ENCODE measurements at regions not wholly inside any gene's neighbourhood (a gene's known extent, or its start where the extent isn't known, plus 50 kb on each side); places are given as distances from the start of the nearest gene placed in this dataset.

DNA sequence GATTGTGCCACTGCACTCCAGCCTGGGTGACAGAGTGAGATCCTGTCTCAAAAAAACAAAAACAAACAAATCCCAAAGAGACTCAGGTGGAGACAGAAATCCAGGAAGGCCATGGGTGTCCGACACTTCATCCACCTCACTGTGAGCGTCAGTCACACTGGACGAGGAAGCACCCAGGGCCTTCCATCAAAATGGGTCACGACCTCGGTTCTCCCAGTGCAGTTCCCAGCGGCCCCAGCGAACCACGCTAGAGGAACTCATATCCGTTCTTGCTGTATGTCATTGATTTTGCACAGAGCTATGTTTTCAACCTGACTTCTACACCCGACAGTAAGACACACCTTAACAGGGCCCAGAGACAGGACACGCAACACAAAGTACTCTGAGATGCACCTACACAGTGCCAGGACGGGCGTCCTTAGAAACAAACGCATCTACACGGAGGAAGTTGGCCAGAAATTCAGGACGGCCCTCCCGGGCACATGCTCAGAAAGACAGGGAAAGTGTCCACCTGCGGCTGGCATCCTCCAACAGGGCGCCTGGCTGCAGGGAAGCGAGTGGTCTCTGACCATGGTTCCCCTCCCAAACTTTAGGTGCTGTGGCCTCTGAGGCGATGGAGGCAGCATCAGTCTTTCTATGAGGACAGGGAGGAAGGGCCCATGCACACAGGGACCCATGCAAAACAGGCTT lies 410.5 kb downstream of the CTTN start:
- no peak for DNase-seq

DNA sequence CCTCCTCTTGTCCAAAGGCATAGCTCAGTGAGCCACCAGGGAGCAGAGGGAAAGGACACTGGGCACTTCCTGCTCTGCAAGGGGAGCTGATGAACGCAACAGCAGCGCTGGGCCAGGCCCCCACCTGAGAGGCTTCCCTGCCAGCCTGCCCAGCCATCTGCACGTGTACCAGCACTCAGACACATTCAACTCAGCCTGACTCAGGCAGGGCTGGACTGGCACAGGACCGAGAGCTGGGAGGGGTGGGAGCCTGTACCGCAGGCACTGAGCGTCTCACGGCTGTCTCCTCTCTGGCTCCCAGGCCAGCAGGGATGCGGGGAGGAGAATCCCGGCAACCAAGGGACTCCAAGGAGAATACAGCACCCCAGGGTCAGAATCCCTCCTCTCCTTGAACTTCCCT lies 411.8 kb downstream of the CTTN start:
- DNase-seq: no peak

DNA sequence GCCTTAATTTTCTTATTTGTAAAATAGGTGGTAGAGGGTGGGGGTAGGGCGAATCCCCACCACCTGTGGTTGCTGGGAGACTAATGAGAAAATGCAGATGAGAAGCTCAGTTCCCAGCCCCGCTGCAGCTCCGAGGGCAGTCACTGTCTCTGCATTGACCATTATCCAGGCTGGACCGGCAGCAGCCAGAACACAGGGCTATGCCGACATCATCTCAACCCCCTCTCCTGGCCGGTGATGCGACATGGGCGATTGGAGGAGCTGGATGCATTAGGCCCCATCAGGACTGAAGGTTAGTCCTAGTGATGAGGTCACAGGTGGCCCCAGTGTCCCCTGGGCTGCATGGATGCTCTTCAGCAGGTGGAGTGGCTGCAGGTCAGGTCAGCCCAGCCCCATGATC lies 412.4 kb downstream of the CTTN start:
- DNase-seq: no peak

DNA sequence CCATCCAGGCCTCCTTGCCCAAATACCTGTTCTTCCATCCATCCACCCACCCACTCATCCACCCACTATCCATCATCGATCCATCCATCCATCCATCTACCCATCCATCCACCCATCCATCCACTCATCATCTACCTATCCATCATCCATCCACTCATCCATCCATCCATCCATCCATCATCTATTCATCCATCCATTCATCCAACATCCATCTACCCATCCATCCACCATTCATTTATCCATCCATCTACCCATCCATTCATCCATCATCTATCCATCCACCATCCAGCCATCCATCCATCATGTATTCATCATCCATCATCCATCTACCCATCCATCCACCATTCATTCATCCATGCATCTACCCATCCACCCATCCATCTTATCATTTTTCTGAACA lies 413.2 kb downstream of the CTTN start:
- DNase-seq: no peak

DNA sequence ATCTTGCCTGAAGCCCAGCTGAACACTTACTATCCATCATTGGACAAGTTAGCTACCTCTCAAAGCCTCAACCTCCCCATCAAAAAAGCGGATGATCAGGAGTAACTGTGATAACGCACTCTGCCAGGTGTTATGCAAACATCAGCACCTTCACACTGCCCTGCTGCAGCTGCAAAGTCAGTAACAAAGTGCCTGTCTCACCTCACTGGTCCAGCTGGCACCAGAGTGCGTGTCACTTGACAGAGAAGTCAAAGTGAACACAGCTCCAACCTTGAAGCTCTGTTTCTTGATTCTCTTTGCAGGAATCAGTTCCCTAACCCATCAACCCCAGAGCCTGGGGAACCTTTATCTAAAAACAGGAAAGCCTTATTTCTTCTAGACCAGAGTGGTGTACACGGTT lies 413.6 kb downstream of the CTTN start:
- DNase-seq: no peak

DNA sequence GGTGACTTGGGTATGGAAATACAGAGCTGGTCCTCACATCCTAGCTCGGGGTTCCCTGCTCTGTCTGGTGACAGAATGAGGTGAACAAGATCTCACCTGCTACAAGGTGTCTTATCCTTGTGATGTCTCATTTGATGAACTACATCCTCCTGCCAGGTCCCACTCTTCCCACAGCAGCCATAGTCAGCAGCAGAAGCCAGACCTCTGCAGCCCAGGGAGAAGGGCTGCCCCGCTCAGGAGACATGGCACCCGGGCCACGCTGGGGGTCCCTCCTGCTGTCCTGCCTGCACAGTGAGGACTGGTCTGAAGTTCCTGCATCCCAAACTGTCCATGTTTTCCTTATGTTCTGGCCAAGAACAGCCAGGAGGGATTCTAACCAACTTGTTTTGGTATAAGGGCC lies 414.1 kb downstream of the CTTN start:
- no peak for DNase-seq

DNA sequence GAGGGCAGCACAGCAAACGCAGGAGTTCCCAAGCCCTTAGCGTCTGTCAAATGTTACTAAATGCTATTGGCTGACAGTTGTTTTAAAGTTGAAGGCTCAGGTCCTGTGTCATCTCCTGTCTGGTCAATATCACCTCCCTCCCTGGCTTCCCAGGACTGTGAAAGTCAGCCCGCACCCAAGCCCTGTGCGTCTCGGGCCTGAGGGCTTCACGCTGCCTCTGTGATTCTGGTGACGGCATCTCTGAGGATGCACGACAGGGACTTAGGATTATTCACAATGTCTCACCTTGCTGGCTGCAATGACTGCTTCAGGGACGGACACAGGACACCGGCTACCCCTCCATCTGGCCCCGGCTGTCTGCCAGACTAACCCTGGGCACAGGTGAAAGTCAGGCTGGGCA lies 415.3 kb downstream of the CTTN start:
- DNase-seq: no peak

DNA sequence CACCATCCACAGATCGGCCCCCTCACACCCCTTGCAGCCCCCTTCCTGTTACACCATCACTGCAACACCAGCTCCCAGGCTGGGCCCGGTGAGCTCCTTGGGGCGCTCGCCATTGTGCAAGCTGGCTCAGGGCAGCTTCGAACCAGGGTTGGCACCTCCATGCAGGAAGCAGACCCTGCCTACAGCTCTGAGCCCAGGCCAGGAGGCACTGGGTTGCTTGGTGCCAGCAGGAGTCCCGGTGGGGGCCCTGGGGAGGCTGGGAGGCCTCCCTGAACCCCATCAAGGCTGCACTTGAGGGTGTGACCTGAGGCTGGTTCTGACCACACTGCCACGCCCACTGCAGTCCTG lies 417.1 kb downstream of the CTTN start:
- DNase-seq: no peak

DNA sequence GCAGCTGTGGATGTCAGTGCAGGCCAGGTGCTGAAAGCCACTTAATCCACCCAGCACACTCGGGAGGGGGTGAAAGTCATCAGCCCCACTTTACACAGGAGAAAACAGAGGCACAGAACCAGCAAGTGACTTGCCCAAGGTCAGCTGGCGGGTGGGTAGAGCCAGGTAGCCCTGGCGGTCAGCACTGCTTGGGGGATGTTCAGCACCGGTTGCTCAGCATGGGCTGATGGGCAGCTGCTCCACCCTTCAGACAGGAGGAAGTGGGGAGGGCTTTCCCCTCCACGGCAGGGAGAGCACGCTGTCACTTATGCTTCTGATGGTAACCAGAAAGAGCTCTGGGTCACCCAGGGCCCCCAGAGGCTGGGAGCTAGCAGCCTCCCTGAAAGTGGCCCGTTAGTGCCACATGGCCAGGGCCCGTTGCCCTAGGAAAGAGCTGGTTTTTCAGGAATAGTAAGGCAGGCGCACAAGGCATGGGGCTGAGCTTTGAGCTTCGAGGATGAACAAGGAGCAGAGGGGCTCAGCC lies 417.9 kb downstream of the CTTN start:
- no peak for DNase-seq

DNA sequence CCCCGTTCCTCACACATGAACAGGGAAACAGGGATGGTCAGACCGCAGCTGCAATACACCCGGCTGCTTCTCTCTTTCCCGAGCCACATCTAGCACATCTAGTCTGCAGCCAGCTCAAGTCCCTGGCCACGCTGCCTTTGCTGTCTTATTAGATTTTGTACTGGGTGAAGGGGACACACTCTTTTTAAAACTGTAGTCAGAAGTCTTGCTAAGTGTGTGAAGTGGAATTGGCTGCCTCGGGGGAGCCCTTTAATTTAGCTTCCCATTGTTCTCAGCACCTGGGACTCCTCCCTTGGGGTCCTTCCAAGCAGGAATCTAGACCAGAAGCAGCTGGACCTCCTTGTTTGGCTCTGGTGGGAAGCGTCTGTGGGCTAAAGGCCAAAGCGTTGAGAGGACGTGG lies 420.0 kb downstream of the CTTN start:
- DNase-seq: no peak

DNA sequence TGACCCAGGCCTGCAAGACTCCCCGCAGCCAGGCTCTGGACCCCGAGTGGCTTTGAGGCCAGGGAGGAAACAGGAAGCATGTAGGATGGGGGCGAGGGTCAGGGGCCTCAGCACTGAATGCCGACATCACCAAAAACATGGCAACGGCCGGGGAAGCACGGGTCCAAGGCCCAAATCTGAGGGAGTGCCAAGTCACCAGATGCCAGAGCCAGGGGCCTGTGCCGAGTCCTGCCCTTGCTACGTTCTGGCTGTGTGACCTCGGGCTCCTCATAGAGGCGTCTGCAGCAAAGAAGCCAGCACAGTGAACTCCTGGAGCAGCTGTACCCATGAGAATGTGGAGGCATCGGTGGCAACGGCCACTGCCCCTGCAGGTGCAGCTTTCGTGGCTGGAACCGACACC lies 420.7 kb downstream of the CTTN start:
- no peak for DNase-seq

DNA sequence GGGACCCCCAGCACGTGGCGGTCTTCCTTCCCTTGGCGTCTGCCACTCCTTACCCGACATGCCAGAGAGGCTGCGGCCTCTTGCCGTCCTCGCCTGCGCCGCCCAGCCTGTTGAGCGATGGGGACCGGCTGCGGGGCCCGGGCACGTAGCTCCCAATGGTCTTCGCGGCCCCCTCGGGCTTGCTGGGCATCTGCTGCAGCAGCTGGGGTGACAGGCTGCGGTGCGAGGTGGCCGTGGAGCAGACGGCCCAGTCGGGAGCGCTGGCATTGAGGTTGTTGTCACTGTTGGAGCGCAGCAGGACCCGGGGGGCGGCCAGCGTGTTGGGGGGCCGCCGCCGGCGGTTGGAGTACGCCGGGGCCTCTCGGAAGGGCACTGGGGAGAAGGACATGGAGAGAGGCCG lies 422.0 kb downstream of the CTTN start:
- no peak for DNase-seq

DNA sequence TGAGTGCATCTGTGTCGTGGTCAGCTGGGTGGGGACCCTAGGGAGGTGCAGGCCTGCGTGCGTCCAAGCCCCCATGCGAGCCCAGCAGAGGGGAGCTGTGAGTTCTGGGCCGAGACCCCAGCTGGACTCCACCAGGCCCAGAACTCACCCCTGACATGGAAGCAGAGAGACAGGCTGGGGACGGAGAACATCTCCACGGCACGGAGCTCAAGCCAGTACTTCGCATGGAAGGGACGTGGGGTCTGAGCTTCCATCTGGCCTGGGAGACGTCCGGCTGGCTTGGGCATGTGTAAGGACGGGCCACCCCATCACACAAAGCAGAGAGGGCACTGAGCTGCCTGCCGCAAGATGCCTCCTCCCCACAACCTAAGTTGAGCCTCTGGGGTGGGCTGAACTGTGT lies 422.4 kb downstream of the CTTN start:
- no peak for DNase-seq

DNA sequence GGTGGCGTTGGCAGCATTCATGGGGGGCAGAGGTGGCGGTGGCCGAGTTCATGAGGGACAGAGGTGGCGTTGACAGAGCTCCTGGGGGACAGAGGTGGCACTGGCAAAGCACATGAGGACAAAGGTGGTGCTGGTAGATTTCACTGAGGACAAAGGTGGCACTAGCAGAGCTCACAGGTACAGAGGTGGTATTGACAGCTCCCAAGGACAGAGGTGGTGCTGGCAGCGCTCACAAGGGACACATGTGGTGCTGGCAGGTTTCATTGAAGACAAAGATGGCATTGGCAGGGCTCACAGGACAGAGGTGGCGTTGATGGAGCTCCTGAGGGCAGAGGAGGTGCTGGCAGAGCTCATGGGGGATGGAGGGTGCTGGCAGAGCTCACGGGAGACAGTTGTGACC lies 425.4 kb downstream of the CTTN start:
- no peak for DNase-seq

DNA sequence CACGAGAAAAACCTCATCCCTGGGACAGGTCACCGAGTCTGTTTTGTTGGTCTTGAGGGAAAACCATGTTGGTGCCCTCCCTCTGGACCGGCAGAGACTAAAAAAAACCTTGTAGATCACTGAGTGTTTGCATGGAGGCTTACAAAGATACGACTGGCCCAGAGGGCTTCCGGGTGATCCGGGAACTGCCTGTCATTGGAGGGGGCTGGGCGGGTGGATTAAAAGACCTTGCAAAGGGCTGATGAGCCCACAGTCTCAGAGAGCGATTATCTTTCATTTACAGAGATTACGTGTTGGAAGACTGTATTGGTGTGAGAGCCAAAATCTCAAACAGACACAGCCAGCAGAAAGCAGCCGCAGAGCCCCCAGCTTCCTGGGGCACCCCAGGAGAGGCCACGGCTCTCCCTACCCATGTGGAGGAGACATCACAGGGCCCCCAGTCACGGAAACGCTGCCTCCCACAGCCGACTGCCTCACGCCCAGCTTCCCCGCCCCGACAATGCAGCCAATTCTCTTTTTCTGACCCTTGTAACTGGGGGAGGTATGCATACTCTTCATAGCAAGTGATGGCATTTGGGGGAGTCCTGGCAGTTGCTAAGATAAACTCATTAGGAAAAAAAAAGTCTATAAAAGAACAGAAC lies 426.4 kb downstream of the CTTN start:
- DNase-seq: no peak

DNA sequence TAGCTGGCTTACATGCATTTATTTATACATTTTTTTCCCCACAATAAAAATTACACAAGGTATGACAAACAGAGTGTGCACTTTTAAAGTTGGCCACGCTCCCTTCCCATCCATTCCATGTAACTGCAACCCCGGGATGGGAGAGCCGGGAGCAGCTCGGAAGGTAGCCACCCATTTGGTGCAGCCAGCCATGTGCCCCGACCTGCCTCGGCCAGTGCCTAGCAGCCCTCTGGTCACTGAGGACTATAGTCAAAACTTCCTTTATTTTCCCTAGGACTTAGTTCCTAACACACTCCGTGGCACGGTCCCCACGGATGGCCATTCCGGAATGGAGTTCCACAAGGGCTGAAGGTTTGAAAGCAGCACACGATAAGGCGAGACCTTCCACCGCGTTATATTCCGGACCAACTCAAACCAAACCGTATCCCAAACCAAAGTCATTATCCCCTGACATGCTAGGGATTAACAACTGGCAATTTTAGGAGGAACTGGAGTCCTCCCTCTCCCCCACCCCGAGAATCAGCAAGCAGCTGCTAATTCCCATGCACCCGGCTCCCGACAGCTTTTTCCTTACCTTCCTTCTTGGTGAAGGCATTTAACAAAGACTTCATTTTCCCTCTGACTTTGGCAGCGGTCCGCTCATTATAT lies 426.4 kb downstream of the SHANK2 start:
- DNase-seq: no peak

DNA sequence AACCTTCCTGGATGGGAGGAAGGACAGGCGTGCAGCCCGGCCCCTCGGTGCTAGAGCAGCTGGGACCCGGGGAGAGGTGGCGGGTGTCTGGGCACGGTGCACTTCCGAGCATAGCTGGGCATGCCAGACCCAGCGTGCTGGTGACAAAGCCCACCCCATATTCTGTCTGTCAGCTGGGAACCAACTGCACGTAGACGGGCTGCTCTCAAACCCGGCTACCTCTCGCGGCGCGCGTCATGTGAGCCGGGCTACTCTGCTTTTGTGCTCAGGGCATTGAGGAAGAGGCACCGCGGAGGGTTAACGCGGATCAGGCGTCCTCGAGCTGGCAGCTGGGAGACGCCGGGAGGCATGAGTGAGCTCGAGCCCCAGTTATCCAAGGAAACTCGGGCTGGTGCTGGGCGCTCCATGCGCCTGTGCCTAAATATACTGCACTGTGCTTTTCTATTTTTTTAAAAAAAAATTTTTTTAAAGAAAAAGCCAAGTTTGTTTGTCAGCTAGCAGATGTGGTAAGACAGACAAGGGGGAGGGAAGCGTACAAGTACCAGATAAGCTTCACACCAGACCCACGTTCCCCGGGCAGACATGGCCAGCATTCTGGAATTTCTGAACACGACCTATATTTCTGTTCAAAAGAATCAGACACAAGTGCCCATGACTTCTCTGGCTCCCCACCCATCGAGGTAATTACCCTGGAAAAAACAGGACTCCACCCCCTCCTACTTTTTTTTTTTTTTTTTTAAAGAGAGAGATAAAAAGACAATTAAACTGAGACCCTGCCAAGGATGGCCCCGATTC lies 425.6 kb downstream of the SHANK2 start:
- no peak for DNase-seq

DNA sequence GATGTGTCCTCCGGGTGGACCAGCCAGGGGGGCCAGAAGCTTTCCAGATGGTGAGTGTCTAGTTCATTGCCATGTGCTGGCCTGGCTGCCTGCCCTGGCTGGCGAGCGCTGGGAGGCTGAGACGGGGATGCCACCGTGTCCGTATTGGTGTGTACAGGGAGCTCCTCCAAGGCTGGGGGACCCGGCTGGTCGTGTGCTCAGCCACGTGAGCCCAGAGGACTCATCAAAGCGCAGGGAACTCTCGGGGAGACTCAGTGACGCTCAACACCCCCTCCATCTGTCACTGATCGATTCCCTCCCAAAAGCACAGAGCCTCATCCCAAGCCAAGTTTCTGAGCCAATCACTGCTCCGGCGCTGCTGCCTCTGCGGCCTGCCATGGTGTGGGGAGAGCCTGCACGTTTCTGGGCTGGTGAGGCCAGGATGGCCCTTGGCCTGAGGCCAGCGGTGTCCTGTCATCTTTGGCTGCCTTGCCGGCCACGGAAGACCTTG lies 423.7 kb downstream of the SHANK2 start:
- no peak for DNase-seq

DNA sequence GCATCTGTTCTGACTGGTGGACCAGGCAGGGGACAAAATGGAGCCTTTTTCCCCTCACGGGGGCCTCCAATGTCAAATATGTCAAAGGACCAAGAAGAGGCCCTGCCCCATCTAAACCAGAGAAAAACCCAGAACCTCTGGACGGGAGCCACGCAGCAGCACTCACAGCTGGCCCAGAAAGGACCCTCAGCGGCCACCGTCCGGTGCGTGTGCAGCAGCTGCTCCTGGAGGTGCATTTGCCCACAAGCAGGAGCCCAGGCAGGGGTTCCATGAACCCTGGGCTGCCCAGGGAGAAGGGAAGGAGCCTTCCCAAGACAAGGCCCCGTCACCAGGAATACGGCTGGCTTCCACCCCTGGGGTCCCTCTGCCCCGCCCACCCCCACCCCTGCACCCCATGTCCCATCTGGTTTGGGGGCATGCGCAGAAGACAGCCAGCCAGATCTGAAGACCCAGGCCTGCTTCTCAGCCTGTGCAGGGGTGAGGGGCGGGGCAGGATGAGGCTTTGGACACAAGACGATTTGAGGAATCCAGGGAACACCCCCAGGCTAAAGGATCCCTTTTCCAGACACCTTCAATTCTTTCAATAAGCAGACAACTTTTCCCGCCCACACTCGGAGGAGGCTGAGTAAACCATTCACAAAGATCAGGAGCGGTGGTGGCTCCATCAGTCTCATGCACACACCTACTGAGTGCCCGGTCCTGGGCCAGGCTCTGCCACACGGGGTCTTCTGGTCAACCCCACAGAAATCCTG lies 423.1 kb downstream of the SHANK2 start:
- DNase-seq: no peak

DNA sequence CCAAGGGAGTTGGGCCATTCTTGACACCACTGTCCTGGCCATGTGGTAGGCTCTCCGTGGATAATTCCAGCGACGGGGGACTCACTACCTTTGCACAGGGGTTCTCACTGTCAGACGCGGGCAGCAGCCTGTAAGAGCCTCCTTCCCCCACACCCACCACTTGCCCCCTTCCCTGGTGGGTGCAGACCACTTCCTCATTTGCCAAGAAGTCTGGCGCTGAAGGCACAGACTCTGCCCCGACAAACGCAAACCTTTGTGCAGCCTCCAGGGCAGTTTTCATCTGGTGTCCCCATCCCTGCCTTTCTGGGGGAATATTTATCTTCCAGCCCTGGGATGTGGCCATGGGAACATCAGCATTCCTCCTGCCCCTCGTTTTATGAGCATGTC lies 422.5 kb downstream of the SHANK2 start:
- no peak for DNase-seq

DNA sequence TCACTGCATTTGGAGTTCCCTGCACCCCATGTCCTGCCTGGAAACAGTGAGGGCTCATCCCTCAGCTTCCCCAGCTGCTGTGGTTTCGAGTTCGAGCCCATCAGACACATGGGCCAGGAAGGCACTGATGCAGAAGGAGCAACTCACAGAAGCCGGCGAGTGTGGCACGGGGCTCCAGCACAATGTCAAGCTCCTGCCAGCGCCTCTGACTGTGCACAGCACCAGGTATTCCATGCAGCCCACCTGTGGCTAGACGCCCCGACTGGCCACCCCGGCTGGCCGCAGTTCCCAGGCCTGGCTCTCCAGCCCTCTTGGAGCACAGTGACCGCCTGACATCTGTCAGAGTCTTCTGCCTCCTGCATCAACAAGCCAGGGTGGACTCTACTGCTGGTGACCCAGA lies 419.4 kb downstream of the SHANK2 start:
- DNase-seq: no peak

DNA sequence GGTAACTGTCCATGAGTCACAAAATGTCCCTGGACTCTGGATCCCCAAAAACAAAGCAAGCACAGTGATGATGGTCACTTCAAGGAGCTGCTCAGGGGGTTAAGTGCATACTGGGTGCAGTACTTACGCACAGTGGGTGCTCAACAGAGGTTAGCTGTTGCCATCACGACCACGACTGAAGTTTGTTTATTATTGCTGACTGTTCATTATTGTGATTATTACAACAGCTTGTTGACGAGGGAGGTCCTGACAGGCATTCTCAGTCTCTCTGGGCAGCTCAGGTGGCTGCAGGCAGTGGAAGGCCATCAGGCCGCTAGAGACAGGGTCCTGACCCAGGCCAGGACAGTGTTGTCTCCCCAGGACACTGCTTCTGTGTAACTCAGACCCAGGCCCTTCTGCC lies 418.8 kb downstream of the SHANK2 start:
- no peak for DNase-seq

All from activated CD4-positive, alpha-beta T cell treated with anti-CD3 and anti-CD28 coated beads, Interleukin-2, amount 50 U/mL, for 1 hour (primary cell).